ENCODE measurements at regions not wholly inside any gene's neighbourhood (a gene's known extent, or its start where the extent isn't known, plus 50 kb on each side); places are given as distances from the start of the nearest gene placed in this dataset.

GRCh38 chr7:155979566-155979965, 167.3 kb upstream of the SHH start:
- no peak for TF ChIP-seq CTCF (IDR thresholded peaks at IDR 0.05 in 4 of 5, conservative IDR thresholded peaks at IDR 0.05 in 1 of 5)
- TF ChIP-seq POLR2A (IDR thresholded peaks at IDR 0.05): no peak

All from gastrocnemius medialis (tissue), 4 donors.